ENCODE measurements at regions not wholly inside any gene's neighbourhood (a gene's known extent, or its start where the extent isn't known, plus 50 kb on each side); places are given as distances from the start of the nearest gene placed in this dataset.

- Histone ChIP-seq H4K20me1 (ENCODE audit: insufficient read depth) (no peaks in the 10 kb centered on the region), H3K9me3 (ENCODE audit: control insufficient read depth in 1 of 2, insufficient read depth in 1 of 2, low read depth in 1 of 2, low read length in 2 of 2) (no peaks in the 10 kb centered on the region), H3K79me2 (ENCODE audit: insufficient read depth, low read length) (no peaks in the 10 kb centered on the region), H3K27me3 (ENCODE audit: insufficient read depth, low read length) (no peaks in the 10 kb centered on the region), H3K4me1 (ENCODE audit: control insufficient read depth in 1 of 2, insufficient read depth in 2 of 2, low read length in 2 of 2) (no peaks in the 10 kb centered on the region), H3K4me3 (replicated peaks in 1 of 2; ENCODE audit: low read depth in 1 of 2, low read length in 2 of 2) (no peak overlapping the region), H3K27ac (ENCODE audit: low read depth, low read length) (no peak overlapping the region), H3K9ac (ENCODE audit: low read length) (no peak overlapping the region), H2AFZ (ENCODE audit: low read depth, low read length, poor library complexity, severe bottlenecking) (no peak overlapping the region), H3K36me3 (ENCODE audit: control insufficient read depth in 1 of 2, insufficient read depth in 2 of 2, low read length in 2 of 2) (no peaks in the 10 kb centered on the region), H3K9me2 (ENCODE audit: insufficient read depth) (no peaks in the 10 kb centered on the region), H3K4me2 (ENCODE audit: low read length) (no peak overlapping the region)
- TF ChIP-seq MAX (IDR thresholded peaks at IDR 0.05): no peak
- ChIA-PET RAD21 (ENCODE audit: low non-redundant PET in 1 of 2, low total read pairs in 2 of 2, uncharacterized antibody in 2 of 2, unreplicated experiment in 2 of 2) (no interaction called here), CTCF (no interaction called here), POLR2A (no interaction called here)
- intact Hi-C loops (cut with micrococcal nuclease): no loop called here
- DNase-seq (ENCODE audit: low read depth, low spot score): no peak
- no peak for ATAC-seq
- no TSS peak for BruUV-seq (replicated peaks)
Observed at GRCh38 chr14:40936861-40937260, 669.8 kb upstream of the LRFN5 start.

GRCh38 chr14:40920380-40920779, 686.3 kb upstream of the LRFN5 start:
- ChIA-PET CTCF (no interaction called here), POLR2A (no interaction called here), RAD21 (ENCODE audit: low non-redundant PET in 1 of 2, low total read pairs in 2 of 2, uncharacterized antibody in 2 of 2, unreplicated experiment in 2 of 2) (no interaction called here)
- no TSS peak for BruUV-seq (replicated peaks)
- no peaks in the 10 kb centered on the region for H3K9me2 ChIP-seq (ENCODE audit: insufficient read depth)
- H3K27me3 ChIP-seq (ENCODE audit: insufficient read depth, low read length): no peaks in the 10 kb centered on the region
- H3K9ac ChIP-seq (ENCODE audit: low read length): no peak overlapping the region
- H3K9me3 ChIP-seq (ENCODE audit: control insufficient read depth in 1 of 2, insufficient read depth in 1 of 2, low read depth in 1 of 2, low read length in 2 of 2): no peaks in the 10 kb centered on the region; a peak in 1 of 4 replicates
- H4K20me1 ChIP-seq (ENCODE audit: insufficient read depth): no peaks in the 10 kb centered on the region
- H2AFZ ChIP-seq (ENCODE audit: low read depth, low read length, poor library complexity, severe bottlenecking): no peak overlapping the region
- DNase-seq (ENCODE audit: low read depth, low spot score): no peak
- no peaks in the 10 kb centered on the region for H3K4me1 ChIP-seq (ENCODE audit: control insufficient read depth in 1 of 2, insufficient read depth in 2 of 2, low read length in 2 of 2)
- ATAC-seq: no peak
- no peaks in the 10 kb centered on the region for H3K79me2 ChIP-seq (ENCODE audit: insufficient read depth, low read length)
- H3K4me2 ChIP-seq (ENCODE audit: low read length): no peak overlapping the region
- no peak overlapping the region for H3K4me3 ChIP-seq (replicated peaks in 1 of 2; ENCODE audit: low read depth in 1 of 2, low read length in 2 of 2)
- H3K27ac ChIP-seq (ENCODE audit: low read depth, low read length): no peak overlapping the region
- intact Hi-C loops (cut with micrococcal nuclease): no loop called here
- H3K36me3 ChIP-seq (ENCODE audit: control insufficient read depth in 1 of 2, insufficient read depth in 2 of 2, low read length in 2 of 2): no peaks in the 10 kb centered on the region
- no peak for TF ChIP-seq MAX (IDR thresholded peaks at IDR 0.05)
- no peak for TF ChIP-seq ZBTB33 (IDR thresholded peaks at IDR 0.05; ENCODE audit: extremely low read depth, insufficient replicate concordance, low read length)
- TF ChIP-seq ZNF274 (IDR thresholded peaks at IDR 0.05; ENCODE audit: low read depth, low read length): no peak
- no peak for TF ChIP-seq CTCF (IDR thresholded peaks at IDR 0.05 in 2 of 3, conservative IDR thresholded peaks at IDR 0.05 in 1 of 3; ENCODE audit: borderline replicate concordance in 1 of 3, insufficient read depth in 1 of 3, low read depth in 2 of 3, low read length in 2 of 3)
- no peak for TF ChIP-seq REST (IDR thresholded peaks at IDR 0.05; ENCODE audit: low read depth)
- TF ChIP-seq YY1 (IDR thresholded peaks at IDR 0.05; ENCODE audit: extremely low read depth, insufficient replicate concordance, low read depth, low read length): no peak
- TF ChIP-seq POLR2AphosphoS5 (IDR thresholded peaks at IDR 0.05; ENCODE audit: low read depth, low read length): no peak
- no peak for TF ChIP-seq CBX3 (IDR thresholded peaks at IDR 0.05; ENCODE audit: low read depth)
- TF ChIP-seq TCF7L2 (IDR thresholded peaks at IDR 0.05; ENCODE audit: borderline replicate concordance, extremely low read depth, insufficient read depth, insufficient read length): no peak
- no peak for TF ChIP-seq SP1 (IDR thresholded peaks at IDR 0.05; ENCODE audit: low read depth)
- TF ChIP-seq POLR2A (IDR thresholded peaks at IDR 0.05; ENCODE audit: borderline replicate concordance, extremely low read depth, insufficient read depth, insufficient read length): no peak
- no peak for TF ChIP-seq EZH2 (IDR thresholded peaks at IDR 0.05)
